Stomach smooth muscle (tissue), 2 donors: ENCODE measurements at regions not wholly inside any gene's neighbourhood (a gene's known extent, or its start where the extent isn't known, plus 50 kb on each side); places are given as distances from the start of the nearest gene placed in this dataset.
"Not testable (repeated sequence)": the region's sequence is repeated elsewhere in the genome, so short reads cannot be mapped to it uniquely, and the experiment has no call there.

Experiments
- H3K27ac ChIP-seq: one replicate; pipeline ENCODE4 v1.7.0; 2013; ENCODE audit warnings: mild to moderate bottlenecking, low read length, inconsistent platforms
- H3K27me3 ChIP-seq, 2 donors: one replicate each; pipeline ENCODE4 v1.7.0; 2013; ENCODE audit warnings: low read length in 2 of 2; ENCODE audit not compliant: insufficient read depth in 2 of 2, control insufficient read depth in 1 of 2
- H3K36me3 ChIP-seq, 2 donors: one replicate each; pipeline ENCODE4 v1.7.0; 2013; ENCODE audit warnings: low read length in 2 of 2; ENCODE audit not compliant: control insufficient read depth in 2 of 2, insufficient read depth in 2 of 2
- H3K4me1 ChIP-seq: one replicate; pipeline ENCODE4 v1.7.0; 2013; ENCODE audit warnings: low read length; ENCODE audit not compliant: control insufficient read depth, insufficient read depth
- H3K4me3 ChIP-seq, 2 donors: one replicate each; pipeline ENCODE4 v1.7.0; 2013; ENCODE audit warnings: low read length in 2 of 2
- H3K9ac ChIP-seq, 2 donors: one replicate each; pipeline ENCODE4 v1.7.0; 2013; ENCODE audit warnings: low read length in 2 of 2, mild to moderate bottlenecking in 1 of 2
- H3K9me3 ChIP-seq, 2 donors: one replicate each; pipeline ENCODE4 v1.7.0; 2013; ENCODE audit warnings: low read length in 2 of 2; ENCODE audit not compliant: control insufficient read depth in 2 of 2
- donor health status: healthy.
- donor health status: Pancreatic carcinoma.

DNA sequence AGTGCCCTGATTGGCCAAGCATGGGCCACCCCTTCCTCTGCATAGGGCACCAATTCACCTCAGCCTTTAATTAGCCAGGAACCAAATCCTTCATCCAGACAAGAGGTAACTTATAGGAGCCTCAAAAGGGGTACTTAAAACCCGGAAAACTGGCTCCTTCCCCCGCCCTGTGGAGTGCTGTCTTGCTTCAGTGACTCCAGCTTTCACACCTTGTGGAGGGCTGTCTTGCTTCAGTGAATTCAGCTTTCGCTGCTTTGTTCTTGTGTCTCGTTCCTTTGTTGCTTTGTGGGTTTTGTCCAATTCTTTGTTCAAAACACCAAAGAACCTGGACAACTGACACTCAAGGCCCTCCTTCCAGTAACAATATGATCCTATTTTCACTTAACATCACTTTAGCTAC is 82.2 kb upstream of the FRG1 start:
- H3K9me3 ChIP-seq, result no peaks in the 10 kb centered on the region
- H3K9ac ChIP-seq, result no peak overlapping the region
- no peaks in the 10 kb centered on the region for H3K27me3 ChIP-seq
- H3K4me3 ChIP-seq, result no peak overlapping the region
- H3K4me1 ChIP-seq, result no peaks in the 10 kb centered on the region
- no peaks in the 10 kb centered on the region for H3K36me3 ChIP-seq
- no peak overlapping the region for H3K27ac ChIP-seq

DNA sequence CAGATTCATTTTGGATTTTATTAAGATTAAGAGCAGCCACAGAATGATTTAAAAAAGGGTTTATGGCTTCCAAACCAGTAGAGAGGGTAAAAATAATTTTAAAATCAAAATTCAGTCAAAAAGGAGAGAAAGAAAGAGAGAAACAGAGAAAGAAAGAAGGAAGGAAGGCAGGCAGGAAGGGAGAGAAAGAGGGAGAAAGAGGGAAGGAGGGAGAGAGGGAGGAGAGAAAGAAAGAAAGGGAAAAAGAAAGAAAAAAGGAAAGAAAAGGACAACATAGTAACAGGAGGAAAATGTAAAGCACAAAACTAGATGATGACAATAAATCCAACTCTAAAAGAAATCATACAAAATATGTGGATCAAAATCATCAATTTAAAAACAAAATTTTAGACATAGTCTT is 79.6 kb upstream of the FRG1 start:
- H3K4me1 ChIP-seq, result no peaks in the 10 kb centered on the region
- H3K9me3 ChIP-seq, result no peaks in the 10 kb centered on the region
- no peaks in the 10 kb centered on the region for H3K27me3 ChIP-seq
- H3K9ac ChIP-seq, result no peak overlapping the region
- no peak overlapping the region for H3K4me3 ChIP-seq
- H3K27ac ChIP-seq, result no peak overlapping the region
- H3K36me3 ChIP-seq, result no peaks in the 10 kb centered on the region

DNA sequence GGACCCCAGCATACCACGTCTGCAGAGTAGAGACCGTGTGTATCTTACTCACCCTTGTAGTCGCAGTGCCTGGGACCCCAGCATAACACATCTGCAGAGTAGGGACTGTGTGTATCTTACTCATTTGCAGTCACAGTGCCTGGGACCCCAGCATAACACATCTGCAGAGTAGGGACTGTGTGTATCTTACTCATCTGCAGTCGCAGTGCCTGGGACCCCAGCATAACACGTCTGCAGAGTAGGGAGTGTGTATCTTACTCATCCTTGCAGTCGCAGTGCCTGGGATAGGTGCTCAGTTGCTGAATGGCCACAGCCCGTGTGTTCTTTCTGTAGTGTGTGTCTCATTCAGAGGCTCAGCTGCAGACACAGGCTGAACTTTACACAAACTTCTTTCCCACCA is 71.4 kb upstream of the FRG1 start:
- H3K27me3 ChIP-seq, result no peaks in the 10 kb centered on the region
- H3K4me3 ChIP-seq, result no peak overlapping the region
- no peak overlapping the region for H3K27ac ChIP-seq

GRCh38 chr4:189870511-189871234 is 70.0 kb upstream of the FRG1 start:
- Histone ChIP-seq H3K4me1 (no peaks in the 10 kb centered on the region), H3K9me3 (no peaks in the 10 kb centered on the region), H3K27ac (no peak overlapping the region), H3K36me3 (no peaks in the 10 kb centered on the region), H3K27me3 (no peaks in the 10 kb centered on the region), H3K9ac (no peak overlapping the region), H3K4me3 (no peak overlapping the region)

More for the DNA sequence above, 71.4 kb upstream of the FRG1 start:
- H3K36me3 ChIP-seq, result no peaks in the 10 kb centered on the region
- H3K4me1 ChIP-seq, result no peaks in the 10 kb centered on the region
- H3K9me3 ChIP-seq, result no peaks in the 10 kb centered on the region
- H3K9ac ChIP-seq, result no peak overlapping the region

GRCh38 chr4:189874591-189874990 is 66.1 kb upstream of the FRG1 start:
- H3K4me1 ChIP-seq, result no peaks in the 10 kb centered on the region
- H3K36me3 ChIP-seq, result no peaks in the 10 kb centered on the region
- H3K9ac ChIP-seq, result no peak overlapping the region
- no peaks in the 10 kb centered on the region for H3K9me3 ChIP-seq
- no peak overlapping the region for H3K4me3 ChIP-seq
- H3K27ac ChIP-seq, result no peak overlapping the region
- H3K27me3 ChIP-seq, result no peaks in the 10 kb centered on the region

GRCh38 chr4:189881190-189881589 is 59.5 kb upstream of the FRG1 start:
- not testable (repeated sequence) for H3K36me3 ChIP-seq, H3K4me1 ChIP-seq, H3K27ac ChIP-seq, H3K27me3 ChIP-seq, H3K9ac ChIP-seq, H3K4me3 ChIP-seq, H3K9me3 ChIP-seq

DNA sequence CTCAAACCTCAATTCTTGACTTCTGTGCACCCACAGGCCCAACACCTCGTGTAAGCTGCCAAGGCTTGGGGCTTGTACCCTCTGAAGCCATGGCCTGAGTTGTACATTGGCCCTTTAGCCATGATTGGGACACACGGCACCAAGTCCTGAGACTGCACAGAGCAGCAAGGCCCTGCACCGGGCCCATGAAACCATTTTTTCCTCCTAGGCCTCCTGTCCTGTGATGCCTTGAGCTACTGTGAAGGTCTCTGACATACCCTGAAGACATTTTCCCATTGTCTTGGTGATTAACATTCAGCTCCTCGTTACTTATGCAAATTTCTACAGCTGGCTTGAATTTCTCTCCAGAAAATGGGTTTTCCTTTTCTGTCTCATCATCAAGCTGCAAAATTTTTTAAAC is 52.3 kb upstream of the FRG1 start:
- H3K9ac ChIP-seq, H3K27ac ChIP-seq, H3K36me3 ChIP-seq, H3K4me1 ChIP-seq, H3K9me3 ChIP-seq, H3K4me3 ChIP-seq, H3K27me3 ChIP-seq: not testable (repeated sequence)
